ENCODE measurements at regions not wholly inside any gene's neighbourhood (a gene's known extent, or its start where the extent isn't known, plus 50 kb on each side); places are given as distances from the start of the nearest gene placed in this dataset.

DNA sequence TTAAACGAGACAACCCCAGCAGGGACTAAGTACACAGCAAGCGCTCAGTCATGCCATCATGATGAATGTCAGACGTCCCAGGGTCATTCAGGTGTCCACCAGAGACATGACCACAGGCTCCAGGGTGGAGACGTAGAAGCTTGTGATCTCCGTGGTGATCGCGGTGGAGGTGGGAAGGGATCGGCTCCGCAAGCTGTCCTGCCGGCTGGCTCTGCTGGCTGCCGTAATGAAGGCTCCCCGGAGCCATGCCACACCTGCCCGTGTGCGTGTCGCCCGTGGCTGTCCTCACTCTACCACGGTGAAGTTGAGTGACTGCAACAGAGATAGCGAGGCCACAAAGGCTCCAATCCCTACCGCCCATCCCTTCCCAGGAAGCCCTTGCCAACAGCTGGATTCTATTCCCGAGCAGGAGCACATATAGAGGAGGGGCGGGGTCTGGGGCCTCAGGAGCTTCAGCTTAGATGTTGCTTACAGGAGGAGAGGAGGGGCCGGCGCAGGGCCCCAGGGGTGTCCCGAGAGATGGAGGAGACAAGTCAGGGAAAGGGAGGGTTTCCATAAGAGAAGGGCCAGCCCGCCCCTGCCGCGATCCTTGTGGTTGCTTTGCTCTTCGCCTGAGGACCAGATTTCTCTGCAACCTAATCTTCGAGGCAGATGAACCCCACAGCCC is 332.6 kb upstream of the SFSWAP start:
- TF ChIP-seq FOXP2 (optimal IDR thresholded peaks at IDR 0.05; ENCODE audit: borderline replicate concordance, extremely low read depth, extremely low read length, insufficient read depth) (no peak), SIN3A (IDR thresholded peaks at IDR 0.05; ENCODE audit: borderline replicate concordance, insufficient read depth, low read length) (no peak), POLR2AphosphoS5 (IDR thresholded peaks at IDR 0.05; ENCODE audit: low read depth, low read length) (no peak), TAF1 (IDR thresholded peaks at IDR 0.05; ENCODE audit: borderline replicate concordance, insufficient read depth, low read length) (no peak)
- TF ChIP-seq, protein P1, sequence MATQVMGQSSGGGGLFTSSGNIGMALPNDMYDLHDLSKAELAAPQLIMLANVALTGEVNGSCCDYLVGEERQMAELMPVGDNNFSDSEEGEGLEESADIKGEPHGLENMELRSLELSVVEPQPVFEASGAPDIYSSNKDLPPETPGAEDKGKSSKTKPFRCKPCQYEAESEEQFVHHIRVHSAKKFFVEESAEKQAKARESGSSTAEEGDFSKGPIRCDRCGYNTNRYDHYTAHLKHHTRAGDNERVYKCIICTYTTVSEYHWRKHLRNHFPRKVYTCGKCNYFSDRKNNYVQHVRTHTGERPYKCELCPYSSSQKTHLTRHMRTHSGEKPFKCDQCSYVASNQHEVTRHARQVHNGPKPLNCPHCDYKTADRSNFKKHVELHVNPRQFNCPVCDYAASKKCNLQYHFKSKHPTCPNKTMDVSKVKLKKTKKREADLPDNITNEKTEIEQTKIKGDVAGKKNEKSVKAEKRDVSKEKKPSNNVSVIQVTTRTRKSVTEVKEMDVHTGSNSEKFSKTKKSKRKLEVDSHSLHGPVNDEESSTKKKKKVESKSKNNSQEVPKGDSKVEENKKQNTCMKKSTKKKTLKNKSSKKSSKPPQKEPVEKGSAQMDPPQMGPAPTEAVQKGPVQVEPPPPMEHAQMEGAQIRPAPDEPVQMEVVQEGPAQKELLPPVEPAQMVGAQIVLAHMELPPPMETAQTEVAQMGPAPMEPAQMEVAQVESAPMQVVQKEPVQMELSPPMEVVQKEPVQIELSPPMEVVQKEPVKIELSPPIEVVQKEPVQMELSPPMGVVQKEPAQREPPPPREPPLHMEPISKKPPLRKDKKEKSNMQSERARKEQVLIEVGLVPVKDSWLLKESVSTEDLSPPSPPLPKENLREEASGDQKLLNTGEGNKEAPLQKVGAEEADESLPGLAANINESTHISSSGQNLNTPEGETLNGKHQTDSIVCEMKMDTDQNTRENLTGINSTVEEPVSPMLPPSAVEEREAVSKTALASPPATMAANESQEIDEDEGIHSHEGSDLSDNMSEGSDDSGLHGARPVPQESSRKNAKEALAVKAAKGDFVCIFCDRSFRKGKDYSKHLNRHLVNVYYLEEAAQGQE (IDR thresholded peaks at IDR 0.05; ENCODE audit: insufficient read depth in 1 of 2, low read depth in 2 of 2, low read length in 2 of 2), result no peak

DNA sequence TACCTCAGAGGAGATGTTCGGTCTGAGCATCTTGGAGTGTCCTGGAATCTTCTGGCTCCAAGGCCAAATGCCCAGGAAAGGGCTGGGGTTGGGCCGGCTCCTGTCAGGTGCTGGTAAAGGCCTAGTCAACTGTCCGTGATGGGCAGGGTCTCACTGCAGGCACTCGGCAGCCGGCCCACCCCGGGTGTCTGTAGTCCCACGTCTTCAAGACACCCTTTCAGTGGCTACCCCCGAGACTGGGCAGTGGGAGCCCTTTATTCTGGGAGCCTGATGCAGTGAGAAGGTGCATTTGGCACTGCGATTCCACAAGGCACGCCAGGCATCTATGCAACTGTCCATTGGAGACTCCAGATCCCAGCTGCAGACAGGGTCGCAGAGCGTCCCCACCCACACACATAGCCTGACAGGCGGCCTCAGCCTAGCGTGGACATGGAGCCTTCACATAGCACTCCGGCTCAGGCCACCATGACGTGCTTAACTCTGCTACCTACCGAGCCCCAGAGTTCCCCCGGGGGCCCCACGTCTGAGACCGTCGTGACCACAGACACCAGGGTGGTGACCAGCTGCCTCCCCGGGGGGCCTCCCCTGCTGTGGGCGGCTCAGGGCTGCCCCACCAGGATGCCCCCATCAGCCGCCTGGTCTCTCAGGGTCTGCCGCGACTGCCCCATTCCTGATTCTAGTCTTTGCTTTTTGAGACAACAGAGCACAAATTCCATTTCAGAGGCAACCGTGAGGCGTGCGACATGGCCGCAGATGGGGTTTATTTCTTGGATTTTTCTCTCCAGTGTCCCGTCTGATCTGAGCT is 331.8 kb upstream of the SFSWAP start:
- no peak for TF ChIP-seq TAF1 (IDR thresholded peaks at IDR 0.05; ENCODE audit: borderline replicate concordance, insufficient read depth, low read length)
- TF ChIP-seq, protein P1 (IDR thresholded peaks at IDR 0.05; ENCODE audit: insufficient read depth in 1 of 2, low read depth in 2 of 2, low read length in 2 of 2), result no peak
- no peak for TF ChIP-seq SIN3A (IDR thresholded peaks at IDR 0.05; ENCODE audit: borderline replicate concordance, insufficient read depth, low read length)
- no peak for TF ChIP-seq POLR2AphosphoS5 (IDR thresholded peaks at IDR 0.05; ENCODE audit: low read depth, low read length)
- TF ChIP-seq FOXP2 (optimal IDR thresholded peaks at IDR 0.05; ENCODE audit: borderline replicate concordance, extremely low read depth, extremely low read length, insufficient read depth), result no peak

DNA sequence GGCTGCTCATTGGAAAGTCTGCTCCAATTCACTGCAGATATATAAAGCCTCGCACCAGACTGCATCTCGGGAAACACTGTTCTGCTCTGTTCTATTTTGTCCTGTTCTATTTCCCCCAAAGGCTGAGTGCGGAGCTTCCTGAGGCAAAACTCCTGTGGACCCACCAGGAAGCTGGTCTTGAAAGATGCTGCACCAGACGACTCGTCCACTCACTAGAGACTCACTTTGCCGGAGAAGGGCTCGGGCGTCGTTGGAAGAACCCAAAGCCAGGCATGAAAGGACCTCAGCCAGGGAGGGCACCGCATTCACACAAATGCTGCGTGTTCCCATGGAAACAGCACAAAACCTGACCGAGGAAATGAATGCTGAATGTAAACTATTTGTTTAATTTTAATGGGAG is 331.2 kb upstream of the SFSWAP start:
- TF ChIP-seq FOXP2 (optimal IDR thresholded peaks at IDR 0.05; ENCODE audit: borderline replicate concordance, extremely low read depth, extremely low read length, insufficient read depth) (no peak), SIN3A (IDR thresholded peaks at IDR 0.05; ENCODE audit: borderline replicate concordance, insufficient read depth, low read length) (no peak), POLR2AphosphoS5 (IDR thresholded peaks at IDR 0.05; ENCODE audit: low read depth, low read length) (no peak), TAF1 (IDR thresholded peaks at IDR 0.05; ENCODE audit: borderline replicate concordance, insufficient read depth, low read length) (no peak)
- TF ChIP-seq, protein P1 (IDR thresholded peaks at IDR 0.05; ENCODE audit: insufficient read depth in 1 of 2, low read depth in 2 of 2, low read length in 2 of 2), result no peak

DNA sequence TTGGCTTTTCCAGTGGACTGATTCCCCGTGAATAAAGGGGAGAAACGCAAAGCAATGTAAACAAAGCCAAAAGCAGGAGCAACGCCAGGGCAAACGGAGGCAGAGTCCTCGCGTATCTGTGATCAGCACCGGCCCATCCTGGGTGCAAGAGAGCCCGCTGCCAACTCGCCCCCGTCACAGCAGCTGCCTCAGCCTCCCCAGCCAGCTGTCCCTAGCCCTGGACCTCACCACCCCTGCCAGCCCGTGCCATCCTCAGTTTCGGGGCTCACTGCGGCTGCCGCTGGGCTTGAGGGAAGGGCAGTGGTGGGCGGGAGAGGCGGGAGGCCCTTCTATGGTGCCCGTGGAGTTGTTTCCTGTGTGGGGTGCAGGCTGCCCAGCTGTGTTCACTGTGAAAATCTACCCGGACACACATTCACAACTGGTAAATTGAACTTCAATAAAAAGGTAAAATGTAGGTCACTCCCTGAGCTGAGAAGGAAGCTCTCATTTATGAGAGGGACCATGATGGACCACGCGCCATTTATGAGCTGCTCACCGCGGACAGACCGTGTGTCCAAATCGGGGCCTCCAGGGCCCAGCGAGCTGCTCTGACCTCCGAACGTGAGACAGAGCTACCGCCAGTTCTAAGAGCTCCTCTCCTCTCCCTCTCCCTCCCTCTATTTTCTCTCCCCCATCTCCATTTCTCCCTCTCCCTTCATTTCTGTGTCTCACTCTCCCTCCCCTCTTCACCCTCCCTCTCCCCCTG is 330.5 kb upstream of the SFSWAP start:
- TF ChIP-seq SIN3A (IDR thresholded peaks at IDR 0.05; ENCODE audit: borderline replicate concordance, insufficient read depth, low read length) (no peak), POLR2AphosphoS5 (IDR thresholded peaks at IDR 0.05; ENCODE audit: low read depth, low read length) (no peak), TAF1 (IDR thresholded peaks at IDR 0.05; ENCODE audit: borderline replicate concordance, insufficient read depth, low read length) (no peak), FOXP2 (optimal IDR thresholded peaks at IDR 0.05; ENCODE audit: borderline replicate concordance, extremely low read depth, extremely low read length, insufficient read depth) (no peak)
- TF ChIP-seq, protein P1 (IDR thresholded peaks at IDR 0.05; ENCODE audit: insufficient read depth in 1 of 2, low read depth in 2 of 2, low read length in 2 of 2), result no peak

Measured in PFSK-1 (cell line).